ELF-1 (cell line): ENCODE measurements at regions not wholly inside any gene's neighbourhood (a gene's known extent, or its start where the extent isn't known, plus 50 kb on each side); places are given as distances from the start of the nearest gene placed in this dataset.

Experiments used
- DNase-seq: peaks from one replicate; pipeline ENCODE4 v3.0.0-alpha.2; 2016; ENCODE audit warnings: low read depth, low spot score

GRCh38 chr22:49086181-49086580 is 741.5 kb downstream of the BRD1 start:
- DNase-seq: no peak

GRCh38 chr22:49084206-49084605 is 743.5 kb downstream of the BRD1 start:
- DNase-seq: peak; percentile 87

- no peak for DNase-seq
Observed at GRCh38 chr22:49083607-49084006, 744.1 kb downstream of the BRD1 start.

GRCh38 chr22:49082451-49082850 is 745.2 kb downstream of the BRD1 start:
- no peak for DNase-seq

- no peak for DNase-seq
Observed at GRCh38 chr22:49081926-49082325, 745.7 kb downstream of the BRD1 start.

GRCh38 chr22:49081261-49081666 is 746.4 kb downstream of the BRD1 start:
- no peak for DNase-seq

- no peak for DNase-seq
Observed at GRCh38 chr22:49080631-49081030, 747.0 kb downstream of the BRD1 start.

- DNase-seq: no peak
Observed at GRCh38 chr22:49079743-49080500, 747.8 kb downstream of the BRD1 start.

GRCh38 chr22:49079027-49079725 is 748.5 kb downstream of the BRD1 start:
- no peak for DNase-seq

GRCh38 chr22:49078076-49078710 is 749.5 kb downstream of the BRD1 start:
- DNase-seq: no peak

- DNase-seq: no peak
Observed at GRCh38 chr22:49077586-49077985, 750.1 kb downstream of the BRD1 start.

- DNase-seq: no peak
Observed at GRCh38 chr22:49077036-49077393, 750.7 kb downstream of the BRD1 start.

GRCh38 chr22:49076300-49077035 is 751.2 kb downstream of the BRD1 start:
- DNase-seq: peak; percentile 82

- no peak for DNase-seq
Observed at GRCh38 chr22:49075150-49075549, 752.5 kb downstream of the BRD1 start.

GRCh38 chr22:49073873-49074417 is 753.7 kb downstream of the BRD1 start:
- DNase-seq: no peak

GRCh38 chr22:49072996-49073645 is 754.6 kb downstream of the BRD1 start:
- no peak for DNase-seq

- peak; percentile 75 for DNase-seq
Observed at GRCh38 chr22:49070501-49070900, 757.2 kb downstream of the BRD1 start.

- DNase-seq: no peak
Observed at GRCh38 chr22:49068861-49069500, 758.7 kb downstream of the BRD1 start.

GRCh38 chr22:49067504-49067903 is 760.2 kb downstream of the BRD1 start:
- no peak for DNase-seq

- DNase-seq: no peak
Observed at GRCh38 chr22:49066619-49067018, 761.1 kb downstream of the BRD1 start.

GRCh38 chr22:49064836-49065235 is 762.8 kb downstream of the BRD1 start:
- no peak for DNase-seq
